ENCODE measurements at regions not wholly inside any gene's neighbourhood (a gene's known extent, or its start where the extent isn't known, plus 50 kb on each side); places are given as distances from the start of the nearest gene placed in this dataset.

GRCh38 chr4:128416921-128417320, 129.3 kb upstream of the PGRMC2 start:
- no peak for DNase-seq (ENCODE audit: extremely low spot score)
- CTCF ChIA-PET, result interaction anchor here (0.7 to 1.7 kb wide), 4 partner anchors 9 to 36 kb away, joined by 3 to 4 read pairs (median 3); no protein-coding TSS in a partner anchor
- TF ChIP-seq, protein P1, sequence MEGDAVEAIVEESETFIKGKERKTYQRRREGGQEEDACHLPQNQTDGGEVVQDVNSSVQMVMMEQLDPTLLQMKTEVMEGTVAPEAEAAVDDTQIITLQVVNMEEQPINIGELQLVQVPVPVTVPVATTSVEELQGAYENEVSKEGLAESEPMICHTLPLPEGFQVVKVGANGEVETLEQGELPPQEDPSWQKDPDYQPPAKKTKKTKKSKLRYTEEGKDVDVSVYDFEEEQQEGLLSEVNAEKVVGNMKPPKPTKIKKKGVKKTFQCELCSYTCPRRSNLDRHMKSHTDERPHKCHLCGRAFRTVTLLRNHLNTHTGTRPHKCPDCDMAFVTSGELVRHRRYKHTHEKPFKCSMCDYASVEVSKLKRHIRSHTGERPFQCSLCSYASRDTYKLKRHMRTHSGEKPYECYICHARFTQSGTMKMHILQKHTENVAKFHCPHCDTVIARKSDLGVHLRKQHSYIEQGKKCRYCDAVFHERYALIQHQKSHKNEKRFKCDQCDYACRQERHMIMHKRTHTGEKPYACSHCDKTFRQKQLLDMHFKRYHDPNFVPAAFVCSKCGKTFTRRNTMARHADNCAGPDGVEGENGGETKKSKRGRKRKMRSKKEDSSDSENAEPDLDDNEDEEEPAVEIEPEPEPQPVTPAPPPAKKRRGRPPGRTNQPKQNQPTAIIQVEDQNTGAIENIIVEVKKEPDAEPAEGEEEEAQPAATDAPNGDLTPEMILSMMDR (IDR thresholded peaks at IDR 0.05; ENCODE audit: control extremely low read depth, extremely low read depth, low read depth, missing control alignments), result no peak
- POLR2A ChIA-PET, result no interaction called here

GRCh38 chr4:128410037-128410436, 122.4 kb upstream of the PGRMC2 start:
- CTCF ChIA-PET, result no interaction called here
- POLR2A ChIA-PET, result no interaction called here

DNA sequence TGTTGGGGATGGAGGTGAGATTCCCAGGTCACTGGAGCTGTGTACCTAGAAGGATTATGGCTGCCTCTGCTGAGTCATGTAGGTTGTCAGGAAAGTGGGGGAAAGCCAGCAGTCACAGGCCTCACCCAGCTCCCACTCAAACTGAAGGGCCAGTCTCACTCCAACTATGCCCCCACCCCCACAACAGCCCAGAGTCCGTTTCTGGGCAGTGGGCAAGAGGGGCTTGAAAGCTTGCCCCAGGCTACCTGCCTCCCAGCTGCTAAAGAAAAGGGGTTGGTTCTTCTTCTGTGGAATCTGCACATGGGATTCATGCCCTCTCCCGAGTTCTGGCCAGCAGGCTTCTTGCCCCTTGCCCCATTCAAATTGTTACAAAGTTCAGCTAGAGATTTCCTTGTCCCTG, 116.0 kb upstream of the PGRMC2 start:
- TF ChIP-seq, protein P1 (IDR thresholded peaks at IDR 0.05; ENCODE audit: control extremely low read depth, extremely low read depth, low read depth, missing control alignments), result no peak
- POLR2A ChIA-PET, result no interaction called here
- CTCF ChIA-PET, result no interaction called here
- DNase-seq (ENCODE audit: extremely low spot score), result no peak

More at GRCh38 chr4:128410037-128410436, 122.4 kb upstream of the PGRMC2 start:
- TF ChIP-seq, protein P1 (IDR thresholded peaks at IDR 0.05; ENCODE audit: control extremely low read depth, extremely low read depth, low read depth, missing control alignments), result no peak
- no peak for DNase-seq (ENCODE audit: extremely low spot score)

GRCh38 chr4:128394778-128395177, 107.2 kb upstream of the PGRMC2 start:
- TF ChIP-seq, protein P1 (IDR thresholded peaks at IDR 0.05; ENCODE audit: control extremely low read depth, extremely low read depth, low read depth, missing control alignments), result no peak
- DNase-seq (ENCODE audit: extremely low spot score), result no peak
- ChIA-PET POLR2A (no interaction called here), CTCF (interaction anchor here (1.1 to 1.7 kb wide), 3 partner anchors 9 to 16 kb away, joined by 3 to 4 read pairs (median 3); no protein-coding TSS in a partner anchor)

- POLR2A ChIA-PET, result no interaction called here
- TF ChIP-seq, protein P1 (IDR thresholded peaks at IDR 0.05; ENCODE audit: control extremely low read depth, extremely low read depth, low read depth, missing control alignments), result no peak
- DNase-seq (ENCODE audit: extremely low spot score), result no peak
Measured at GRCh38 chr4:128393101-128393704, 105.6 kb upstream of the PGRMC2 start.

GRCh38 chr4:128390475-128390996, 102.9 kb upstream of the PGRMC2 start:
- POLR2A ChIA-PET, result no interaction called here
- TF ChIP-seq, protein P1 (IDR thresholded peaks at IDR 0.05; ENCODE audit: control extremely low read depth, extremely low read depth, low read depth, missing control alignments), result no peak
- CTCF ChIA-PET, result interaction anchor here (0.6 to 2.2 kb wide), 5 partner anchors 9 to 64 kb away, joined by 3 to 5 read pairs (median 4); no protein-coding TSS in a partner anchor
- DNase-seq (ENCODE audit: extremely low spot score), result no peak

More at GRCh38 chr4:128393101-128393704, 105.6 kb upstream of the PGRMC2 start:
- CTCF ChIA-PET, result interaction anchor here (0.8 to 1.9 kb wide), 8 partner anchors 8 to 54 kb away, joined by 3 to 7 read pairs (median 4); no protein-coding TSS in a partner anchor

Data from GM10248 (cell line).